Immature natural killer cell (primary cell): ENCODE measurements at regions not wholly inside any gene's neighbourhood (a gene's known extent, or its start where the extent isn't known, plus 50 kb on each side); places are given as distances from the start of the nearest gene placed in this dataset.
"Not testable (repeated sequence)": the region's sequence is repeated elsewhere in the genome, so short reads cannot be mapped to it uniquely, and the experiment has no call there.

ENCODE experiments used
- DNase-seq, 3 donors: peaks; one replicate each; pipeline ENCODE4 v3.0.0; 2022; ENCODE audit warnings: mixed read lengths in 1 of 3
- H3K27ac Mint-ChIP-seq, 6 donors: one replicate each; pipeline ENCODE4 v1.8.0; 2020; ENCODE audit warnings: mixed read lengths in 6 of 6, mild to moderate bottlenecking in 5 of 6, inconsistent platforms in 4 of 6, moderate library complexity in 3 of 6
- H3K27me3 Mint-ChIP-seq, 3 donors: one replicate each; pipeline ENCODE4 v1.8.0; 2020 to 2021; ENCODE audit warnings: low read depth in 3 of 3, mild to moderate bottlenecking in 3 of 3, mixed read lengths in 3 of 3, moderate library complexity in 3 of 3, inconsistent platforms in 1 of 3
- H3K36me3 Mint-ChIP-seq, 3 donors: one replicate each; pipeline ENCODE4 v1.8.0; 2020; ENCODE audit warnings: mixed read lengths in 3 of 3, inconsistent platforms in 2 of 3, mild to moderate bottlenecking in 2 of 3
- H3K4me1 Mint-ChIP-seq, 2 donors: one replicate each; pipeline ENCODE4 v1.8.0; 2020; ENCODE audit warnings: inconsistent platforms in 2 of 2, mild to moderate bottlenecking in 2 of 2, mixed read lengths in 2 of 2, moderate library complexity in 1 of 2
- H3K4me3 Mint-ChIP-seq, 5 donors: one replicate each; pipeline ENCODE4 v1.8.0; 2020; ENCODE audit warnings: mild to moderate bottlenecking in 5 of 5, mixed read lengths in 5 of 5, inconsistent platforms in 3 of 5, moderate library complexity in 3 of 5
- H3K9me3 Mint-ChIP-seq, 6 donors: one replicate each; pipeline ENCODE4 v1.8.0; 2020; ENCODE audit warnings: mild to moderate bottlenecking in 6 of 6, mixed read lengths in 6 of 6, inconsistent platforms in 4 of 6, moderate library complexity in 3 of 6

GRCh38 chrX:115378471-115378870, 89.0 kb downstream of the LUZP4 start:
- H3K27me3 Mint-ChIP-seq: peaks cover 3 to 11% (median 4%) of the 10 kb centered on the region in 3 donors
- H3K36me3 Mint-ChIP-seq: no peaks in the 10 kb centered on the region
- no peak for DNase-seq
- H3K4me1 Mint-ChIP-seq: no peaks in the 10 kb centered on the region
- no peaks in the 10 kb centered on the region for H3K9me3 Mint-ChIP-seq
- H3K27ac Mint-ChIP-seq: no peak overlapping the region
- no peak overlapping the region for H3K4me3 Mint-ChIP-seq

- peaks cover 4 to 6% of the 10 kb centered on the region in 2 donors for H3K4me1 Mint-ChIP-seq
- H3K9me3 Mint-ChIP-seq: no peaks in the 10 kb centered on the region
- peaks cover 0 to 9% (median 0%) of the 10 kb centered on the region in 3 donors for H3K27me3 Mint-ChIP-seq
- no peak overlapping the region for H3K27ac Mint-ChIP-seq
- no peak for DNase-seq
- no peak overlapping the region for H3K4me3 Mint-ChIP-seq
- H3K36me3 Mint-ChIP-seq: no peaks in the 10 kb centered on the region
Observed at GRCh38 chrX:115387327-115387726, 97.8 kb downstream of the LUZP4 start.

- no peak overlapping the region for H3K4me3 Mint-ChIP-seq
- H3K4me1 Mint-ChIP-seq: peaks cover 16 to 17% of the 10 kb centered on the region in 2 donors
- no peak overlapping the region for H3K27ac Mint-ChIP-seq
- no peaks in the 10 kb centered on the region for H3K36me3 Mint-ChIP-seq
- no peaks in the 10 kb centered on the region for H3K9me3 Mint-ChIP-seq
- DNase-seq: no peak
- peaks cover 0 to 9% (median 2%) of the 10 kb centered on the region in 3 donors for H3K27me3 Mint-ChIP-seq
Observed at GRCh38 chrX:115388879-115389278, 99.4 kb downstream of the LUZP4 start.

DNA sequence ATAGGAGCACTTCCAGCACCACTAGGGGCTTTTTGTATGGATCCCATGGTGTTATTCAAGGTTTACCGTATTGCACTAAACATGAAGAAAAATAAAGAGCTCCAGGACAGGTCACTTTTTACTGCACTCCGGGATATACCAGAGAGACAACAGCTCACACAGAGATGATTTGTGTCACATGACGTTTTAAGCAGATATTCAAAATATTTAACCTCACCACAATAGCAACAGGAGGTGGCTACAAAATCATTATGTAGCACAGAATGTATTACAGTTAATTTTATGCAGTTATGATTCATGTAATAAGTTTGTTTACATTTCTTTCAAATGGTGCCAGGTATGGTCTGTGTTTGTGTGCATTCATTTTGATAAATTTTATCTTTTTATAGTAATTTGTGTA, 100.6 kb downstream of the LUZP4 start:
- H3K36me3 Mint-ChIP-seq: no peaks in the 10 kb centered on the region
- peaks cover 0 to 8% (median 3%) of the 10 kb centered on the region in 3 donors for H3K27me3 Mint-ChIP-seq
- H3K9me3 Mint-ChIP-seq: no peaks in the 10 kb centered on the region
- no peak overlapping the region for H3K27ac Mint-ChIP-seq
- H3K4me3 Mint-ChIP-seq: no peak overlapping the region
- H3K4me1 Mint-ChIP-seq: peaks cover 16 to 17% of the 10 kb centered on the region in 2 donors
- no peak for DNase-seq

- Mint-ChIP-seq H3K9me3 (peaks cover 0 to under 1% (median 0%) of the 10 kb centered on the region in 6 donors), H3K36me3 (no peaks in the 10 kb centered on the region), H3K27me3 (peaks cover 0 to 8% (median 5%) of the 10 kb centered on the region in 3 donors), H3K4me3 (peak overlapping the region in 1 of 5 donors; percentile 20), H3K4me1 (peaks cover 16 to 17% of the 10 kb centered on the region in 2 donors), H3K27ac (no peak overlapping the region)
- DNase-seq: no peak
Observed at GRCh38 chrX:115392031-115392430, 102.5 kb downstream of the LUZP4 start.

DNA sequence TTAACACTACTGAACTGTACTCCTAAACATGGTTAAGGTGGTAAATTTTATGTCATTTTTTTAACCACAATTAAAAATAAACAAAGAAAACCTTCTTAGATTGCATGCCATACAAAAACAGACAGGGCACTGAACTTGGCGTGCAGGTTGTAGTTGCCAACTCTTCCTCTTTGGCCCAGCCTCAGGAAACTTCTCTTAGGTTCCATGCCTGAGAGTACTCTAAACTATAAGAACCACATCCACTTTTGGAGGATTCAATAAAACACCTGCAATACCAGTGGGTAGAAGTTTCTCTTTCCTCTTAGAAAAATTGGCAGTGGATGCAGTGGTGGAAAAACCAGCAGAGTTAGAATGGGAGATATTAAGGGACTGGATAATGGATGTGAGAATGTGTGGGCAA, 103.4 kb downstream of the LUZP4 start:
- Mint-ChIP-seq H3K27ac (no peak overlapping the region), H3K9me3 (peaks cover 0 to 1% (median 0%) of the 10 kb centered on the region in 6 donors), H3K4me1 (peaks cover 16 to 17% of the 10 kb centered on the region in 2 donors), H3K27me3 (peaks cover 0 to 8% (median 5%) of the 10 kb centered on the region in 3 donors), H3K36me3 (no peaks in the 10 kb centered on the region), H3K4me3 (peak overlapping the region in 2 of 5 donors; percentile 28 to 39)
- DNase-seq: no peak

DNA sequence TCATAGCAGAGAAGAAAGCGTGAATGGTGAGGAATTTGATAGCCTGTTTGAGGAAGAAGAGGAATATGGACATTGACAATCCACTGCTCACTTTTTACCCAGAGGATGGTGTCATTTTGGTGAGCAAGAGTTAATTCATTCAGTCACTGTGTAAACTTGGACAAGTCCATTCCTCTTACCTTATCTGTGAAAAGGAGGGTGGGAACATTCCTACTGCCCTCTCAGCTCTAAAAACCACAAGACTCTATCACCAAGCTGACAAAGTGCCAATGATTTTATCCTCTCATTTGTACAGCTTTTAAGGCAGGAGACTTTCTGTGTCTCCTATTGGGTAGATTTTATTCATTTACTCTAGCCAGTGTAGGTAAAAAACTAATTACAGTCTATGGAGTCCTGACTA, 103.8 kb downstream of the LUZP4 start:
- DNase-seq: no peak
- H3K4me1 Mint-ChIP-seq: peaks cover 16 to 17% of the 10 kb centered on the region in 2 donors
- no peak overlapping the region for H3K27ac Mint-ChIP-seq
- peak overlapping the region in 2 of 5 donors; percentile 28 to 39 for H3K4me3 Mint-ChIP-seq
- H3K27me3 Mint-ChIP-seq: peaks cover 0 to 5% (median 5%) of the 10 kb centered on the region in 3 donors
- H3K36me3 Mint-ChIP-seq: no peaks in the 10 kb centered on the region
- peaks cover 0 to 1% (median 0%) of the 10 kb centered on the region in 6 donors for H3K9me3 Mint-ChIP-seq

DNA sequence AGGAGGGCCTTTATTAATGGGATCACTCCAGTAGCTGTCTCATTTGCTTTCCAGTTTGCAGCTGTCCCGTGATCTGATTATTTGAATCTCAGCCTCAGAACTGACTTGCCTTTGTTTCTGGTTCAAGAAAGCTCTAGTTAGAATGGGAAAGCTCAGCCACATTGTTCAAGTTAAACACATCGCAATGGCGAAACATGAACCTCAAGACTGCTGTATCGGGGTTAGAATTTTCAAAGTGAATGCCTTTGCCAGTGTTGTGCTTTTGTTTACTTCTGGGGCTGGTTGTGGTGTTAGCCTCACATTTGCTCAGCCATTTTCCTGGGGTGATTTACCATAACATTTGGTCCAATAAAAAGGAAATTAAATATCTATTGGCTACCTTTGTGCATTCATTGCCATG, 105.3 kb downstream of the LUZP4 start:
- not testable (repeated sequence) for H3K9me3 Mint-ChIP-seq, H3K27ac Mint-ChIP-seq, H3K36me3 Mint-ChIP-seq, DNase-seq, H3K4me3 Mint-ChIP-seq
- H3K27me3 Mint-ChIP-seq: peaks cover 0 to 10% (median 4%) of the 10 kb centered on the region in 3 donors
- peaks cover 16 to 17% of the 10 kb centered on the region in 2 donors for H3K4me1 Mint-ChIP-seq

DNA sequence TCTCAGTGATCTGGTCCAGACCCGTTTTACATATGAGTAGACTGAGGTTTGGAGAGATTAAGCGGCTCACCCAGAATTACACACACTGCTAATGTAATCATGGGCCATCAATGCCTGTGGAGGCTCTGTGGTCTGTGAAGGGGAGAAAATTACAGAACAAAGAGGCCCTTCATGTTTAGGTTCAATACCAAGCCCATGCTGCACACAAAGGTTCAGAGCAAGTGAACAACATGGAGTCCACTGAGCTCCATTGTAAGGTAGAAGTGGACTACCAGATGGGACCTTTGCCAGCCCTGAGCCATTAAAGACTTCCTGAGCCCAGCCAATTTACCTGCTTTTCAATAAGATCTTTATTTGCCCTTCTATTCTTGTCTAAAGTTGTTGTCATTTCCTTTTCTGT, 109.8 kb downstream of the LUZP4 start:
- Mint-ChIP-seq H3K27ac (no peak overlapping the region), H3K36me3 (no peaks in the 10 kb centered on the region), H3K27me3 (peaks cover 0 to 13% (median 8%) of the 10 kb centered on the region in 3 donors), H3K9me3 (peaks cover 0 to 3% (median 0%) of the 10 kb centered on the region in 6 donors), H3K4me3 (no peak overlapping the region), H3K4me1 (no peaks in the 10 kb centered on the region)
- no peak for DNase-seq

DNA sequence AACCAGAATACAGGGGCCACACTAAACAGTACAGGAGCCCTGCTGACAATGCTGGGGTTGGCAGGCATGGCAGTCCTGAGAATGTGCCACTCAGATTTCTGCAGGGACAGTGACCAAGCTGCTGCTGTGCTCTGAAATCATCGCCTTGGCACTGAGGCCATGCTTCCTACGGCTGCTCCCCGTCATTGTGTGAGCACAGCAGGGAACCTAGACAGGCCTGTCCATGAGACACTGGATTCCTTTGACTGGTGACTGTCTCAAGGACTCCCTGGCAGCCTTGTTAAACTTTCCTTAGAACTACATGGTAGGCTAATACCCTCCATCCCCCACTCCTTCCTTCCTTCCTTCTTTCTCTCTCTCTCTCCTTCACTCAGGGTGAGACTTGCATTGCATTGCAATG, 111.4 kb downstream of the LUZP4 start:
- peaks cover 0 to 3% (median 0%) of the 10 kb centered on the region in 6 donors for H3K9me3 Mint-ChIP-seq
- peaks cover 1 to 9% (median 7%) of the 10 kb centered on the region in 3 donors for H3K27me3 Mint-ChIP-seq
- DNase-seq: no peak
- no peaks in the 10 kb centered on the region for H3K4me1 Mint-ChIP-seq
- H3K4me3 Mint-ChIP-seq: no peak overlapping the region
- H3K27ac Mint-ChIP-seq: no peak overlapping the region
- no peaks in the 10 kb centered on the region for H3K36me3 Mint-ChIP-seq

GRCh38 chrX:115402299-115402698, 112.8 kb downstream of the LUZP4 start:
- no peaks in the 10 kb centered on the region for H3K4me1 Mint-ChIP-seq
- H3K9me3 Mint-ChIP-seq: peaks cover 0 to 2% (median 0%) of the 10 kb centered on the region in 6 donors
- no peak for DNase-seq
- no peak overlapping the region for H3K4me3 Mint-ChIP-seq
- H3K36me3 Mint-ChIP-seq: no peaks in the 10 kb centered on the region
- no peak overlapping the region for H3K27ac Mint-ChIP-seq
- H3K27me3 Mint-ChIP-seq: peaks cover 1 to 9% (median 5%) of the 10 kb centered on the region in 3 donors

GRCh38 chrX:115408771-115409400, 119.4 kb downstream of the LUZP4 start:
- Mint-ChIP-seq H3K4me3 (no peak overlapping the region), H3K36me3 (no peaks in the 10 kb centered on the region), H3K27me3 (peaks cover 0 to 3% (median 3%) of the 10 kb centered on the region in 3 donors), H3K9me3 (peaks cover 0 to 3% (median 0%) of the 10 kb centered on the region in 6 donors), H3K27ac (no peak overlapping the region), H3K4me1 (no peaks in the 10 kb centered on the region)
- no peak for DNase-seq

DNA sequence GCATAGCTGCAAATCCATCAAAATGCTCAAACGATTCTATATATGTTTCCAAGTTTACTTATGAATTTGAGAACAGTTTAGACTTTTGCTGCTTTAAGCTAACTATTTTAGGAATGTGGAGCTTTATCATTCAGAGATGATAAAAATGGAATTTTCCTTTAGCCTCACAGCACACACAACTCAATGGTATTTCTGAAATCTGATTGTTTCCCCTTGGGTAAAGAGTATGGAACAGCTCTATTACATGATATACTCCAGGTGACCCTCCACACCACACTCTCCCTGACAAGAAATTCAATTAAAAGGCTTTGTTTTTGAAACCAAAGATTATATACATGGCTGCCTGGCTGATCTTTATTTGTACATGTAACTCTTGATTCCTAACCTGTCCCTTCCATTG, 120.0 kb downstream of the LUZP4 start:
- no peaks in the 10 kb centered on the region for H3K36me3 Mint-ChIP-seq
- H3K27me3 Mint-ChIP-seq: peaks cover 0 to 3% (median 3%) of the 10 kb centered on the region in 3 donors
- H3K9me3 Mint-ChIP-seq: peaks cover 0 to 3% (median 0%) of the 10 kb centered on the region in 6 donors
- no peaks in the 10 kb centered on the region for H3K4me1 Mint-ChIP-seq
- H3K27ac Mint-ChIP-seq: no peak overlapping the region
- H3K4me3 Mint-ChIP-seq: no peak overlapping the region
- no peak for DNase-seq

- no peaks in the 10 kb centered on the region for H3K36me3 Mint-ChIP-seq
Observed at GRCh38 chrX:115410731-115411428, 121.4 kb downstream of the LUZP4 start.

More at GRCh38 chrX:115410731-115411428, 121.4 kb downstream of the LUZP4 start:
- DNase-seq: no peak
- H3K4me3 Mint-ChIP-seq: no peak overlapping the region
- peaks cover 0 to 3% (median 2%) of the 10 kb centered on the region in 3 donors for H3K27me3 Mint-ChIP-seq
- no peak overlapping the region for H3K27ac Mint-ChIP-seq
- H3K9me3 Mint-ChIP-seq: peaks cover 0 to 3% (median 0%) of the 10 kb centered on the region in 6 donors
- H3K4me1 Mint-ChIP-seq: no peaks in the 10 kb centered on the region
